SKM-1 treated with dmso at 0.1 percent for 144 hours (cell line): ENCODE measurements at regions not wholly inside any gene's neighbourhood (a gene's known extent, or its start where the extent isn't known, plus 50 kb on each side); places are given as distances from the start of the nearest gene placed in this dataset.
"Not testable (repeated sequence)": the region's sequence is repeated elsewhere in the genome, so short reads cannot be mapped to it uniquely, and the experiment has no call there.

Experiments
- DNase-seq: peaks from one replicate; lab custom pipeline; 2025; ENCODE audit not compliant: unreplicated experiment; lab: John Stamatoyannopoulos, UW

DNA sequence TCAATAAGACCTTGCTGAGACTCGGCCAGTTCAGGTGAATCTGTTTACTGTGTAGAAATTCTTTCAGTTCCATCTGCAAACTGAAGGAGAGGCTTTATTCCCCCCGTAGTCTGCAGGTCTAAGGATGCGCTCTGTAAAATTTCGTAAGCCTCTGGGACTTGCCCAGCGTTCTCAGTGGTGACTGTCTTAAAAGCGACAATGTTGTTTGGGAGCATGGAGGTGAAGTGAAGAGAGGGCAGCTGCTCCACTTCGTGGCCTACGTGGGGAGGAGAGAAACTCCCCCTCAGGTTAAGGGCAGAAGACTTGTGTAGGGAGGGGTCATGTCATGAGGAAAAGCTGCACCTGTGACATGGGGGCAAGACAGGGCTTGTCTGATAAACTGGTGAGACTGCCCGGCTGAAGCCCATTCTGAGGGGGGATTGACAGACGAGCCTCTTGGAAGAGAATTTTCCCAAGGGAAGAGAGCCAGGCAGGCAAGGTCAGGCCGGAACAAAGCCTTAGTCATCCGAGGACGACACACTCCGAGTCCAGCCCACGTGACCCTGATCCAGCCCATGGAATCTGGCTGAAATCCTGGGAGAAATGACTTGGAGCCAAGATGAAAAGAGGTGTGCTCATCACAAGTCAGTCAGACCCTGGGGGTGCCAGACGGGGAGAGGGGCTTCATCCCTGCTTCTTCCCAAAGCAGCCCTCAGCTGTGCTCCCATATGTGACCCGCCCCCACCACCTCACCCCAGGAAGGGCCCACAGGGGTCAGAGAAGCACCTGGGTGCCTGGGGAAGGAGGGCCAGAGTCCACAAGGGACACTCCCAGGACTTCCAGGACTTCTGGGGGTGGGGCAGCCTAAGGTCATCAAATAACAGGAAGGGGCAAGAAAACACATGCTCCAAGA lies 88.5 kb upstream of the SH3BP4 start:
- DNase-seq: no peak

DNA sequence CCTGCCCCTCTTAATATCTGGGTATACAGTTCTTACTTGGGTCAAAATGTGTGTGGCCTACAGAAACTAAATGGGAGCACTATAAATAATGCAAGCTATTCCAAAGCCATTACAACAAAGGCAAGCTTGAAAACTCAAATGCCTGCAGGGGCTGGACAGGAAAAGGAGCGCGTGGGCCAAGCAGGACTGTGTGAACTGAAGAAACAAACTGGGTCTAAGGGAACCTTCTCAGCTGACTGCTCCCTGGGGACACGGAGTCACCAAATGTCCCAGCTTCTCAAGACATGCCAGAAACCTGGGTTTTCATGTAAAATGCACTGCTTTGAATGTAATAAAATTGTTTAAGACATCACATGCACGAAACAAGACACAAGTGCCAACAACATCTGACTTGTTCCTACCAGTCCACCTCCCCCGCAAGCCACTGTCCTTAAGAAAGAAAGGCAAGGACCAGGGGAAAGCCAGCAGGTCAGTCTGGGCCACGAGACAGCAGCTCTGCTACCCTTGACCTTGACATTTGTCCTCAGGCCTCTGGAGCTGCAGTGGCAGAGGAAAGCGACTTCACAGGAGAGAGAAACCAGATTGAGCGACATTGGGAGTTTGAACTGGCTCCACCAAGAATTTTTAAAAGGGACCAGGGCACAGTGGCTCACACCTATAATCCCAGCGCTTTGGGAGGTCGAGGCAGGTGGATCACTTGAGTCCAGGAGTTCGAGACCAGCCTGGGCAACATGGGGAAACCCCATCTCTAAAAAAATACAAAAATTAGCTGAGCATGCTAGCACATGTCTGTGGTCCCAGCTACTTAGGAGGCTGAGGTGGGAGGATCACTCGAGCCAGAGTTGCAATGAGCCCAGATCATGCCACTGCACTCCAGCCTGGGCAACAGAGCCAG lies 89.7 kb upstream of the SH3BP4 start:
- DNase-seq: no peak

DNA sequence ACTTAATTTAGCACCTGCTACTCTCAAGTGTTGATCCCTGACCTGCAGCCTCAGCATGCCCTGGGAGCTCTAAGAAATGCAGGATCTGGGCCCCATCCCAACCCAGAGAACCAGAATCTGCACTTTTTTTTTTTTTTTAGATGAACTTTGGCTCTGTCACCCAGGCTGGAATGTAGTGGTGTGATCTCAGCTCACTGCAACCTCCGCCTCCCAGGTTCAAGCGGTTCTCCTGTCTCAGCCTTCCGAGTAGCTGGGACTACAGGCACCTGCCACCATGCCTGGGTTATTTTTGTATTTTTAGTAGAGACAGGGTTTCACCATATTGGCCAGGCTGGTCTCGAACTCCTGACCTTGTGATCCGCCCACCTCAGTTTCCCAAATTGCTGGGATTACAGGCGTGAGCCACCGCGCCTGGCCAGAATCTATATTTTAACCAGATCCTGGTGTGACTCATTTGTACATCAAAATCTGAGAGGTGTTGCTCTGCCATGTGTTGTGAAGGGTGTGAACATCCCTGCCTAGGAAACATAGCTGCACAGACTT lies 92.4 kb upstream of the SH3BP4 start:
- DNase-seq: not testable (repeated sequence)

DNA sequence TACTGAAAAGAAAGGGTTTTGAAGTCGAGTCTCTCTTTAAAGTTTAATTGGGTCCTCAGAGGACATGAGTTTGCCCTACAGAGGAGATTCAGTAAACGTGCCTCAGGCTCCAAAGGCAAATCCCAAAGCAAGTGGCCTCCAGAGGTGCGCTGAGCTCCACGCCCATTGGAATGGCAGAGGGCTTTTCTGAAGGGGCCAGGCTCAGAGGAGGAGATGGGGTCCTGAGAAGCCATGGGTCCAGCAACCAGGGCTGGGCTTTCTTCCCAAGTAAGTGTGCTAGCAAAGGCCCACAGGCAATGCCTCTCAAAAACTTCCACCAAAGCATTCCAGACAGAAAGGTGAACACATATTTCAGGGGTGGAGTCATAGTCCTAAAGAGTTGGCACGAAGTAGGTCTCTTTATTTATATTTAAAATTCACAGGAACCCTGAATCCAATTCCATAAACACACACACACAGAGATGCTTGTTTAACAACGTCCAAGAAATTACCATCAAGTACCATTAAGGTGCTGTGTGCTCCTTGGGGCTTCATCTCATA lies 93.0 kb upstream of the SH3BP4 start:
- DNase-seq: no peak

DNA sequence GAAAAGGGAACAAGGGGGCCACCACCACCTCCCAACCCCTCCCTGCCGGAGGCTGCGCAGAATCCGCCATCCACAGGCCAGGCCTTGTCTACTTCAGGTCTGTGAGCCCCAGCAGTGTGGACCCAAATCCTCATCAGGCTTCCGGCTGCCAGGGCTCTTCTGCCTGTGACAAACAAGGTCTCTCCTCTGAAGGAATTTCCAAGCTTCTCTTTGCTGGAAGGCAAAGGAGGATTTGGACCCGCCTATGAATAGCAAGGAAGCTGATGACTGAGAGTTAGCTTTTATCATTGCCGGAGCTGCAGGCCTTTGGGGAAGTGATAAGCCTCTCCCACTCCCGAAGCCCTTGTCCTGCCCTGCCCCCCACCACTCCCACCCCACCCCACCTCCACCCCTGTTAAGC lies 93.7 kb upstream of the SH3BP4 start:
- no peak for DNase-seq

DNA sequence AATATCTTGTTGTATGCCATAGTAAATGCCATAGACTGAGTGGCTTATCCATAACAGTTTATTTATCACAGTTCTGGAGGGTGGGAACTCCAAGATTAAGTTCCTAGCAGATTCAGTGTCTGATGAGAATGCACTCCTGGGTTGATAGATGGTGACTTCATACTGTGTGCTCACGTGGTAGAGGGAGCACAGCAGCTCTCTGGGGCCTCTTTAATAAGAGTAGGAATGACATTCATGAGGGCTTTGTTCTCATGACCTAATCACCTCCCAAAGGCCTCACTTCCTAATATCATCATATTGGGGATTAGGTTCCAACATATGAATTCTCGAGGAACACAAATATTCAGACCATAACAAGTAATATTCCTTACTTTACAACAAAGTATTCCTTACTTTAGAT lies 98.1 kb upstream of the SH3BP4 start:
- DNase-seq: no peak

DNA sequence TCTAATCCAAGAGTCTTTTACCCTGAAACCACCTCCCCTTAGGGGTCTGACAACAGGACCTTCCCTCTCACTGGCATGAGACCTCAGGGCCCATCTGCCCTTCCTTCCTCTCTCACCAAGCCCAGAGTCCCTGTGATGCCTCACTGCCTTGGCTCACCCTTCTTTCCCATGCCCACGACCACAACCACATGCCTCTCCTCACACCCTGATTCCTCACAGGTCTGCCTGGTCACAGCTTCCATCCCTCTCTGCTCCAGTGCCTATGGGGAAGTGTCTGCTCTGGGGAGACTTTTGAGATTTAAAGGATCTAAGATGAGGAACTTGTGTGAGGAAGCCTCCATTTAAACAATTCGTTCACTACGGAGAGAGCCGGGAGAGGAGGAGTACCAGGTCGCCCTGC lies 98.9 kb upstream of the SH3BP4 start:
- no peak for DNase-seq

DNA sequence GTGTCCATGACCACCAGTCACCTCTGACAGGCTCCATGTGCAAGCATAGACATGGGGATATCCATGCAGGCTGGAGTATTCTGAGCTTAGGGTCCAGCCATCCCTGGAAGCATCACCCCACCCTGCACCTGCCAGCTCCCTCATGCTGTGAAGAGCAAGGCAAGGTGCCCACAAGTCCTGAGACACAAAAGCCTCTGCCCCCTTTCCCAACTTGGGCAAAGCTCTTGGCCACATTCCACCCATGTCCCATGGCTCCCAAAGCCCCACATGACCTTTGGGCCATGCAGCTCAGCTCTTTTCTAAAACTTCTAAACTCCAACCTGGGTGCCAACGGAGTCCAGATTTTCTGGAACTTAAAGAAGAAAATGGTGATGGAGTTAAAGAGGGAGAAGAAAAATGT lies 99.8 kb upstream of the SH3BP4 start:
- no peak for DNase-seq

DNA sequence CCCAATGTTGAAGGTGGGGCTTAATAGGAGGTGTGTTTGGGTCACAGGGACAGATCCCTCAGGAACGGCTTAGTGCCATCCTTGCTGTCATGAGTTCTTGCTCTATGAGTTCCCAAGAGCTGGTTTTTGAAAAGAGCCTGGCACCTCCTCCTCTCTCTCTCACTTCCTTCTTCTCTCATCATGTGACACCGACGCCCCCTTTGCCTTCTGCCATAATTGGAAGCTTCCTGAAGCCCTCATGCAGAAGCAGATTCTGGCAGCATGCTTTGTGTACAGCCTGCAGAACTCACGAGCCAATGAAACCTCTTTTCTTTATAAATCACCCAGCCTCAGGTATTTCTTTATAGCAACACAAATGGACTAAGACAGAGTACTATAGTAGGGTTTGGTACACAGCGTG lies 100.4 kb upstream of the SH3BP4 start:
- no peak for DNase-seq

DNA sequence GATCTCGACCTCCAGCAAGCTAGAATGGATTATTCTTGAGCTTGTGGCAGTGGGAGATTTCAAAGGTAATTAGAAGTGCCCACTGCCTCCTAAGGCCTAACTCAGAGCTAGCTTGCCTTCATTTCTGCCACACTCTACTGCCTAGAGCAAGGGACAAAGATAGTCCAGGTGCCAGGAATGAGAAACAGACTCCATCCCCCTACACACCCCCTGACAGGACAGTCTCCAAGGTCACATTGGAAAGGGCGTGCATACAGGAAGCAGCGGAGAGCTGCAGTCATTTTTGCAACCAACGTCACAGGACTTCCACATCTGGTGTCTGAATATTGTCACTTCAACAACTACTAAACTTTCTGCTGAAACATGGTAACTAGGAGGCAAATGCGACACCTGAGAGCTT lies 101.0 kb upstream of the SH3BP4 start:
- no peak for DNase-seq

DNA sequence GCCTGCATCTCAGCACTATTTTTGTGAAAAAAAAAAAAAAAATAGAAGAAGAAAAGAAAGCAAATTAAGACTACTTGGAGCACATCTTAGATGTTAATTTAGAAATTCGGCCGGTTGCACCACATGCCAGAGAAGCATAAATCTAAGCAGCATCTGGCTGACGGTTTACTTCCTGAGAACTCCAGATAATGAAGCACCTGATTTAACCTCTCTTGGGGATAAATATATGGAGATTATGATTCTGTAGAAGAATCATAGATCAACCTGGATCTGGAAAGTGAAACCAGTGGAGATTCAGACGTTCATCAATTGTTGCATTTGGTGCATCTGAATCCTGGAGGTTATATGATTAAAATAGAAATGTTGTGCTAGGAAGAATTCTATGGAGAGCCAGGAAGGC lies 102.1 kb upstream of the SH3BP4 start:
- DNase-seq: no peak

DNA sequence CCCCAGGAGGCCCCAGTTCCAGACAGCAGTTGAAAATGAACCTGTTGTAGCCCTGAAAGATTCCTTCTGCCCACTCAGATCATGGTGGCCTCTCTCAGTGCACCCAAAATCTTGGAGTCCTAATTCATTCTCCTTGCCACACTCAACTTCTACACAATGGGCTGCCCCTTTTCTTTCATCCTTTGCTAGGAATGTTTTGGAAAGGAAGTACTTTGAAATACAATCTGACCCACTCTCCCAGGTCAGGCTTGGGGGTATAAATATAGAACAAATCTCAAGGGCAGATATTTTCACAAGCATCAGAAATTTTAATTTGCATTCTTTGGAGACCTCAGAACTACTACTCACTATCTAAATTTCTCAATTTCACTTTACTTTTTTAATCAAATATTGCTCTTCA lies 103.2 kb upstream of the SH3BP4 start:
- no peak for DNase-seq

DNA sequence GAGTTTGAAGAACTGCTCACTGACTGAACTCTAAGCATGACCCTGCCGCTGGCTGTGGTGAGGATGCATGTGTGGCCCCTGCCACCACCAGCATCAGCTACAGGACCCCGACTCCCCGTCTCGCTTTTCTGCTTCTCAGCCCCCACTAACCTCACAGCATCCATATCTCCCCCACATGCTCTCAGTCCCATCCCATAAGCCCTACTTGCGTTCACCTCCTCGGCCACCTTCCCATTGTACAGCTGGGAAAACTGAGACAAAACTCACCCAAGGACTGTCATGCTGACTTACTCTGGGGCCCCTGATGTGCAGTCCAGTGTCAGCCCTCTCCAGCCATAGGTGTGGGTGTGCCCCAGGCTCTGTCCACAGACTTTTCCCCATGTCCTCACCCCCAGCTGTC lies 104.2 kb upstream of the SH3BP4 start:
- DNase-seq: no peak

DNA sequence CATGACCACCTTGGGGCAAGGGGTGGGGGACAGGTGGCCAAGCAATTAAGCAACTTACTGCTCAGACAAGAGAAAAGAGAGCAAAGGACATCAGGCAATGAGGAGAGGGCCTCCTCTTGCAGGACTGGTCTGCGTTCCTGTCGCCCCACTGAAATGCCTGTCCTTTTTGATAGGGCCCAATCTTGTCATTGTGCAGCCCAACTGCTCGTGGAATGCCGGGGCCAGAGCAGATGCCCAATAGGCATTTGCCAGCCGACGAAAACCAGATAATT lies 104.5 kb upstream of the SH3BP4 start:
- no peak for DNase-seq

DNA sequence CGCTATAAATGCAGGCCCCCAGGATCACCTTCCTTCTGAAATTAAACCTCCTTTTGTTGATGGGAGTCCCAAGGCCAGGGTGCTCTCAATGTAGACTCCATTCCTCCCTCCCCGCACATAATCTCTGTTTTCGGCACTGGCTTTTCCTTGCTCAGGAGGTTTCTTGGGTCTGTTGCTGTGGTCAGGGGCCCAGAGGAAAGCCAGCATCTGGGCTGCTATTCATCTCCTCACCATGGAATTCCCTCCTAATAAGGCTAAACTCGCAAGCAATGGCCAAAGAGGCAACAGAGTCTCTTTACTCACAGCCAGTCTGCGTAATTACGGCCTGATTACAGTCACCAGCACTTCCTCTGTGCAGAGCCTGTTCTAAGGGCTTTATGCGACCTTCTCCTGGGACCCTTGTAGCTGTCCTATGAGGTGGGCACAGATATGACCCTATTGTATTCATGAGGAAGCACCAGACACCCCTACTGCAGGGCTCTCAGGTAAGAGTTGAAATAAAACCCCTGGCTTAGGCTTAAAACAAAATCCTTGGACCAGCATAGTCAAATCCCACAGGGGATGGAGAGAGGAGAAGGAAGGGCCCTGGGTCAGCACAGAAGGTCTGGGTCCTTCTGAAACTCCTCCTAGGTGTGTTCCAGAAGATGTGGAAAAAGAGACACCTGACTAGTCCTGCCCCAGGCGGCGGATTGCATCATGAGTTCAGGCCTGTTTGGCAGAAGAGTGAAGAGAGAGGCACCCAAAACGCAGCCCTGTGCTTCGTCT lies 105.0 kb upstream of the SH3BP4 start:
- DNase-seq: no peak

DNA sequence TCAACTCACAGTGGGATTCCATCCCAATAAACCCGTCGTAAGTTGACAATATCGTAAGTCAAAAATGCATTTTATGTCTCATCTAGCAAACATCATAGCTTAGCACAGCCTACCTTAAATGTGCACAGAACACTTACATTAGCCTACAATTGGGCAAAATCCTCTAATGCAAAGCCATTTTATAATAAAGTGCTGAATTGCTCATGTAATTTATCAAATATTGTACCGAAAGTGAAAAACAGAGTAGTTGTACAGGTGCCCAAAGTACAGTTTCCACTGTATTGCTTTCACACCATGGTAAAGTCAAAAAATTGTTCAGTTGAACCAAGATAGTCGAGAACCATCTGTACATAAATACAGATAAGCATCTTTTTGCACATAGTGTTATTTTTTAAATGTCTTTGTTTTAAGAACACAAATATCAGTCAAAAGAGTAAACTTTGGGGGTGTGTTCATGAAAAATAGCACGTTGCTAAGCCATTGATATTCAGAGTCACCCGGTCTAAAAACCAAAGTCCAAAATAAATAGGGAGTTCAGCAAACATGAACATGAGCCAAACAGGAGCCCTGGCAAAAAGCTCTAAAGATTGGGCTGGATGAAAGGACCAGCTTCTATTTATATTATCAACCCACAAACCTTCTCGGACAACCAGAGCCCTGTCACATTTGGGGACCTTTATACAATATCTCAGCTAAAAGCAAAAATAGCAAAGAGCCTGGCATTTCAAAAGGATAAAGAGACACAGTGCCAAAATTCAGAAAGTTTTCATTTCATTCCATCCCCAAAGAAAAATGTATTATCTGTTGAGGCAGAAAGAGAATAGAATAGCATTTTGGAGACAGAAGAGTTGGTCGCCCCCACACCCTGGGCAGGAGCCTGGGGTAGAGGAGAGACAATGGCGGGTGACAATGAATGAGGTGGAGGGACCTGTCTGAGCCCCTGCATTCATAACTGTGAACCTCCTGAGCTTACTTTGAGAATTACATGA lies 105.9 kb upstream of the SH3BP4 start:
- no peak for DNase-seq

DNA sequence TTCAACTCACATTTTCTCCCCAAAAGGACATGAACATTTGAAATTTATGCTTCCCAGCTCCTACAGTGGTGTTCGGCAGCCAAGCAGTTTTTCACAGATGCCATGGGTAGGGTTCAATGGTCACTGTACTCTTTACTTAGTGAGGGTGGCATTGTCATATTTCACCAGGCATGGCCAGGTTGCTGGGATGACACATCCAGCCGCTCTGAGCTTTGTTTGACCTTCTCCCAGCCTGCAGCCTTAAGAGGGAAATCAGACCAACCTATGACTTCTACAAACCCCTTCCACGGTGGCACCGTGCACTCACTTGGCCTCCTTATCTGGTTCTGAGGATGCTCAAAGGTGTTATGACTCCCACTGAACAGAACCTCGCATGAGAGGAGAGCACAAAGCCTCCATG lies 108.4 kb upstream of the SH3BP4 start:
- DNase-seq: no peak

DNA sequence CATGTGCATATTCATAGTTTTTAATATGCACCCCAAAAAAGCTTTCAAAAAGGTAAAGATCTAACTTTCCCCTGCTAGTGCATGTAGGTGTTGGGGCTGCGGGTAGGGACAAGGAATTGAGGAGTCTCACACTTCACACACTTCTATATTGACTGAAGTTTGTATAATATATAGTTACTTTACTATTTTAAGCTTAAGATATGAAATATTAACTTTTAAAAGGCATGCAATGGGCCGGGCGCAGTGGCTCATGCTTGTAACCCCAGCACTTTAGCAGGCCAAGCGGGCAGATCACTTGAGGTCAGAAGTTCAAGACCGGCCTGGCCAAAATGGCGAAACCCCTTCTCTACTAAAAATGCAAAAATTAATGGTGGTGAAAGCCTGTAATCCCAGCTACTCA lies 109.1 kb upstream of the SH3BP4 start:
- DNase-seq: no peak

DNA sequence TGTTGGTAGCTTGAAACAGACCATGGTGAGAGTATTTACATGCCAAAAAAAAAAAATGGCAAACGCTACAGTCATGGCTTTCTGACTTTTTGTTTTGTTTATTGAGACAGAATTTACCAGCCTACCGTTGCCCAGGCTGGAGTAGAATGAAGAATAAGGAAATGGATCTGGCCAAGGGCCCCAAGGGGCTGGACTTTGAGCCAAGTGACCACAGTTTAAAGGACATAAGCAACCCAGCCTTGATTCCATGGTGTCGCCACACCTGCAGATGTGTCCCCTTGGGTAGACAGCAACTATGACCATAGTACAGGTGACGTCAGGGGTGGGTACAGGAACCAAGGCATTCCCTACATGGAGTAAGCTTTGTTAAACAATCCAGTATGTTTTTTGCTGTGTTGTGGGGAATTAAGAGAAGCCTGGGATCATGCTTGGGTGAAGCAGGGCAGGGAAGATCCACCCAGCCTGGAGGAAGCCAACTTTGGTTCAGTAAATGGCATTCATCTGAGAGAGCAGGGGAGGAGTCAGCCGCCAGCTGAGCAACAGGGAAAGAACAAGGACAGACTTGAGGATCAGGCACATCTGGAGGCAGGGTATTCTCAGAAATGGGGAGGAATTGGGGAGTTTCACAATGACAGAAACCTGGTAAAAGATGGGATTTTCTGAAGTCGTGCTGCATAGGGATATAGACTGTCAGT lies 110.3 kb upstream of the SH3BP4 start:
- DNase-seq: no peak
